SK-N-SH (cell line): ENCODE measurements at regions not wholly inside any gene's neighbourhood (a gene's known extent, or its start where the extent isn't known, plus 50 kb on each side); places are given as distances from the start of the nearest gene placed in this dataset.

Source experiments
- CTCF ChIA-PET: fragments of 300-600, 350-600 bp; formaldehyde crosslinking; extraction: SDS; loops from one replicate; lab custom pipeline; 2021; lab: Yijun Ruan, JAX
- POLR2A ChIA-PET: fragments of 350-600 bp; sonication (Branson Sonifier 250); formaldehyde crosslinking; extraction: SDS; loops from one replicate; lab custom pipeline; 2020; ENCODE audit warnings: antibody characterized with exemption, inconsistent platforms; lab: Yijun Ruan, JAX
- DNase-seq: peaks from one replicate; pipeline ENCODE4 v3.0.0; 2012
- H2AFZ ChIP-seq: fragments of 200-600 bp; sonication (generic); 2 replicates; pipeline ENCODE4 v1.8.1; 2016; ENCODE audit warnings: antibody characterized with exemption, mild to moderate bottlenecking, low read depth
- H3F3A ChIP-seq: fragments of 200-600 bp; sonication (generic); replicated peaks from 2 replicates; pipeline ENCODE3; 2016; ENCODE audit warnings: antibody characterized with exemption, mild to moderate bottlenecking; ENCODE audit not compliant: insufficient read depth
- H3K27ac ChIP-seq, 2 experiments: fragments of 200-500 bp in 1 of 2; fragments of 200-600 bp in 1 of 2; sonication (Bioruptor generic) in 1 of 2; sonication (generic), shearing (Covaris generic) in 1 of 2; 2 replicates each; pipeline versions ENCODE4 v1.5.1 to v1.6.1; 2014 to 2016; ENCODE audit warnings: low read depth in 2 of 2, inconsistent platforms in 1 of 2, low read length in 1 of 2, mild to moderate bottlenecking in 1 of 2, mixed read lengths in 1 of 2
- H3K27me3 ChIP-seq: fragments of 200-600 bp; sonication (generic), shearing (Covaris generic); 2 replicates; pipeline ENCODE4 v1.6.1; 2016; ENCODE audit warnings: mixed run types; ENCODE audit not compliant: insufficient read depth
- H3K36me3 ChIP-seq, 2 experiments: fragments of 200-500 bp in 1 of 2; fragments of 200-600 bp in 1 of 2; sonication (Bioruptor generic) in 1 of 2; sonication (generic) in 1 of 2; replicated peaks in 1 of 2; 2 replicates each; pipeline versions ENCODE3 to v1.5.1; 2014 to 2016; ENCODE audit warnings: low read length in 1 of 2, mild to moderate bottlenecking in 1 of 2; ENCODE audit not compliant: insufficient read depth in 2 of 2, control insufficient read depth in 1 of 2
- H3K4me1 ChIP-seq, 2 experiments: fragments of 200-500 bp in 1 of 2; fragments of 200-600 bp in 1 of 2; sonication (Bioruptor generic) in 1 of 2; sonication (generic), shearing (Covaris generic) in 1 of 2; 2 replicates each; pipeline versions ENCODE4 v1.5.1 to v1.6.1; 2014 to 2016; ENCODE audit warnings: low read depth in 1 of 2, low read length in 1 of 2, mixed run types in 1 of 2; ENCODE audit not compliant: insufficient read depth in 2 of 2, control insufficient read depth in 1 of 2
- H3K4me2 ChIP-seq: fragments of 200-600 bp; sonication (generic), shearing (Covaris generic); 2 replicates; pipeline ENCODE4 v1.6.1; 2017; ENCODE audit warnings: mixed run types
- H3K4me3 ChIP-seq, 2 experiments: fragments of 200-500 bp in 1 of 2; fragments of 200-600 bp in 1 of 2; sonication (Bioruptor generic) in 1 of 2; sonication (generic), shearing (Covaris generic) in 1 of 2; 2 replicates each; pipeline versions ENCODE4 v1.5.1 to v1.8.1; 2014 to 2016; ENCODE audit warnings: low read depth in 2 of 2, inconsistent platforms in 1 of 2, low read length in 1 of 2, mild to moderate bottlenecking in 1 of 2, mixed read lengths in 1 of 2, moderate library complexity in 1 of 2
- H3K79me2 ChIP-seq: fragments of 200-600 bp; sonication (generic); 2 replicates; pipeline ENCODE4 v1.8.1; 2017; ENCODE audit warnings: mild to moderate bottlenecking; ENCODE audit not compliant: insufficient read depth
- H3K9ac ChIP-seq: fragments of 200-600 bp; sonication (generic); 2 replicates; pipeline ENCODE4 v1.6.1; 2017; ENCODE audit warnings: mixed run types
- H3K9me2 ChIP-seq: fragments of 200-600 bp; sonication (generic); 2 replicates; pipeline ENCODE4 v1.6.1; 2017; ENCODE audit warnings: mixed run types
- H3K9me3 ChIP-seq: fragments of 200-600 bp; sonication (generic); 2 replicates; pipeline ENCODE4 v1.6.1; 2017; ENCODE audit warnings: mixed run types, mild to moderate bottlenecking, moderate library complexity
- H4K20me1 ChIP-seq: fragments of 200-600 bp; sonication (generic); 2 replicates; pipeline ENCODE4 v1.6.1; 2017; ENCODE audit warnings: mild to moderate bottlenecking, mixed run types; ENCODE audit not compliant: insufficient read depth
- ELF1 ChIP-seq: IDR thresholded peaks from 2 replicates; pipeline ENCODE4 v1.4.0; 2012
- EP300 ChIP-seq, 2 experiments: IDR thresholded peaks; 2 replicates each; pipeline versions ENCODE4 v1.4.0 to v1.6.1; 2012; ENCODE audit warnings: borderline replicate concordance in 1 of 2, low read depth in 1 of 2, low read length in 1 of 2
- FOSL2 ChIP-seq: IDR thresholded peaks from 2 replicates; pipeline ENCODE4 v1.4.0; 2012; ENCODE audit warnings: low read depth, mild to moderate bottlenecking, moderate library complexity, borderline replicate concordance
- GATA2 ChIP-seq: sonication (generic); formaldehyde crosslinking; IDR thresholded peaks from 2 replicates; pipeline ENCODE4 v1.5.0; 2020; ENCODE audit warnings: mild to moderate bottlenecking, missing genetic modification reagents
- IRF3 ChIP-seq: fragments of 150-350 bp; IDR thresholded peaks from 2 replicates; pipeline ENCODE4 v1.6.1; 2016; ENCODE audit warnings: mild to moderate bottlenecking, low read depth, low read length
- JUND ChIP-seq: IDR thresholded peaks from 2 replicates; pipeline ENCODE4 v1.4.0; 2012
- MAX ChIP-seq: IDR thresholded peaks from 2 replicates; pipeline ENCODE4 v1.4.0; 2012; ENCODE audit warnings: low read depth
- MEF2A ChIP-seq: IDR thresholded peaks from 2 replicates; pipeline ENCODE4 v1.4.0; 2012; ENCODE audit warnings: low read depth, borderline replicate concordance
- MXI1 ChIP-seq: IDR thresholded peaks from 2 replicates; pipeline ENCODE4 v1.6.1; 2012; ENCODE audit warnings: mild to moderate bottlenecking, low read depth, low read length, improper control_type of control experiment
- NFIC ChIP-seq: IDR thresholded peaks from 2 replicates; pipeline ENCODE4 v1.4.0; 2012; ENCODE audit warnings: borderline replicate concordance
- NRF1 ChIP-seq: IDR thresholded peaks from 2 replicates; pipeline ENCODE4 v1.6.1; 2012; ENCODE audit warnings: low read depth, mild to moderate bottlenecking, low read length
- POLR2AphosphoS5 ChIP-seq: IDR thresholded peaks from 2 replicates; pipeline ENCODE4 v1.6.1; 2012; ENCODE audit warnings: low read depth, low read length
- RAD21 ChIP-seq: IDR thresholded peaks from 2 replicates; pipeline ENCODE4 v1.6.1; 2012; ENCODE audit warnings: mild to moderate bottlenecking, low read length
- REST ChIP-seq: IDR thresholded peaks from 2 replicates; pipeline ENCODE4 v1.6.1; 2012; ENCODE audit warnings: mild to moderate bottlenecking, low read depth, low read length, moderate library complexity
- RXRA ChIP-seq: IDR thresholded peaks from 2 replicates; pipeline ENCODE4 v1.4.0; 2012; ENCODE audit warnings: low read depth, mild to moderate bottlenecking, borderline replicate concordance
- SIN3A ChIP-seq: IDR thresholded peaks from 2 replicates; pipeline ENCODE4 v1.6.1; 2012; ENCODE audit warnings: low read depth, mild to moderate bottlenecking, low read length, moderate library complexity, borderline replicate concordance
- TCF12 ChIP-seq: IDR thresholded peaks from 2 replicates; pipeline ENCODE4 v1.4.0; 2012
- TEAD4 ChIP-seq: IDR thresholded peaks from 2 replicates; pipeline ENCODE4 v1.4.0; 2012; ENCODE audit warnings: mild to moderate bottlenecking, borderline replicate concordance; ENCODE audit not compliant: insufficient read depth
- USF2 ChIP-seq: fragments of 150-350 bp; IDR thresholded peaks from 2 replicates; pipeline ENCODE4 v1.6.1; 2017; ENCODE audit warnings: antibody characterized with exemption, low read length, low read depth, borderline replicate concordance
- WGBS: methylation state at CpG from one replicate; pipeline ENCODE4 v1.1.6; 2017; ENCODE audit warnings: low lambda C conversion rate; 5-methylcytosine and 5-hydroxymethylcytosine counted together

GRCh38 chr1:59143133-59143487 lies 153.8 kb upstream of the FGGY start (continued):
- TF ChIP-seq RAD21, result no peak
- TF ChIP-seq TCF12, result peak; percentile 97
- TF ChIP-seq RXRA, result peak; percentile 95
- peak; percentile 59 to 99 for TF ChIP-seq EP300 (IDR thresholded peaks at IDR 0.05; ENCODE audit: borderline replicate concordance in 1 of 2, low read depth in 1 of 2, low read length in 1 of 2)
- TF ChIP-seq NFIC, result peak; percentile 96
- peak; percentile 72; the same call in 1 of the 2 replicates for TF ChIP-seq MEF2A
- peak; percentile 97 for TF ChIP-seq FOSL2
- peak; percentile 96 for TF ChIP-seq JUND
- peak; percentile 83; the same call in 1 of the 2 replicates for TF ChIP-seq SIN3A
- TF ChIP-seq NRF1, result no peak

GRCh38 chr1:59143811-59144210 lies 153.1 kb upstream of the FGGY start:
- no peak for DNase-seq
- Histone ChIP-seq H3K36me3 (no peaks in the 10 kb centered on the region), H2AFZ (peak overlapping the region; percentile 36; the same call in 1 of the 2 replicates), H3K9me2 (no peaks in the 10 kb centered on the region), H3K9ac (peak overlapping the region; percentile 51; the same call in 1 of the 2 replicates), H3K4me2 (peak overlapping the region; percentile 38), H3K4me1 (peaks cover 2 to 33% of the 10 kb centered on the region in 2 experiments; a peak in 3 of 4 replicates), H3F3A (peaks cover 30% of the 10 kb centered on the region), H3K27me3 (no peaks in the 10 kb centered on the region), H3K27ac (peak overlapping the region; percentile 67 to 95; a peak in 3 of 4 replicates), H3K79me2 (no peaks in the 10 kb centered on the region), H3K4me3 (no peak overlapping the region; a peak in 1 of 4 replicates), H3K9me3 (no peaks in the 10 kb centered on the region), H4K20me1 (no peaks in the 10 kb centered on the region)
- TF ChIP-seq MXI1 (no peak), JUND (no peak), ELF1 (no peak), IRF3 (no peak), NRF1 (no peak), POLR2AphosphoS5 (no peak), TEAD4 (no peak), RAD21 (no peak), MAX (no peak), REST (no peak), GATA2 (CRISPR knock-in tag) (no peak), USF2 (no peak), NFIC (no peak)
- CTCF ChIA-PET, result interaction anchor here (1.2 kb wide), 1 partner anchor 23 kb away, joined by 3 read pairs; no protein-coding TSS in a partner anchor
- POLR2A ChIA-PET, result no interaction called here
- WGBS, result 53% methylated on average over 2 of the region's 2 CpGs
